ENCODE measurements at regions not wholly inside any gene's neighbourhood (a gene's known extent, or its start where the extent isn't known, plus 50 kb on each side); places are given as distances from the start of the nearest gene placed in this dataset.

GRCh38 chr19:23999821-24000610, 85.3 kb downstream of the ZNF726 start:
- TF ChIP-seq JUNB (IDR thresholded peaks at IDR 0.05; ENCODE audit: unreplicated experiment) (no peak), EZH2phosphoT487 (IDR thresholded peaks at IDR 0.05; ENCODE audit: unreplicated experiment) (no peak), CTCF (conservative IDR thresholded peaks at IDR 0.05; ENCODE audit: low read depth in 2 of 2) (no peak), ETS1 (IDR thresholded peaks at IDR 0.05) (no peak), REST (IDR thresholded peaks at IDR 0.05; ENCODE audit: unreplicated experiment) (no peak), EZH2 (IDR thresholded peaks at IDR 0.05; ENCODE audit: low read depth, unreplicated experiment) (no peak), ZNF114 (CRISPR knock-in tag; IDR thresholded peaks at IDR 0.05) (no peak)
